Right lobe of liver (tissue), 4 donors: ENCODE measurements at regions not wholly inside any gene's neighbourhood (a gene's known extent, or its start where the extent isn't known, plus 50 kb on each side); places are given as distances from the start of the nearest gene placed in this dataset.

Experiments
- CTCF ChIP-seq, 4 donors: fragments of 200-600 bp in 3 of 4; fragments of 450-650 bp in 1 of 4; IDR thresholded peaks; one replicate each; pipeline versions ENCODE4 v1.5.1 to v1.8.0; 2016 to 2022; ENCODE audit warnings: antibody characterized with exemption in 4 of 4, mild to moderate bottlenecking in 2 of 4
- POLR2A ChIP-seq: fragments of 450-650 bp; IDR thresholded peaks from one replicate; pipeline ENCODE4 v1.6.1; 2017; ENCODE audit warnings: antibody characterized with exemption, mild to moderate bottlenecking
- donor health status: DM: no; HTN: no; CAD: no.
- donor health status: DM: no; HTN: no; CAD: no.
- donor health status: DM: no; HTN: yes; CAD: no.

GRCh38 chr13:30058429-30058828 is 208.0 kb upstream of the UBL3 start:
- no peak for TF ChIP-seq CTCF (IDR thresholded peaks at IDR 0.05)
- no peak for TF ChIP-seq POLR2A
